Adrenal gland (tissue), 5 donors: ENCODE measurements at regions not wholly inside any gene's neighbourhood (a gene's known extent, or its start where the extent isn't known, plus 50 kb on each side); places are given as distances from the start of the nearest gene placed in this dataset.

Experiments used
- CTCF ChIP-seq, 6 experiments: fragments of 450-650 bp in 4 of 6; fragments of 200-600 bp in 2 of 6; sonication (generic) in 1 of 6; IDR thresholded peaks; 1 replicate in 5 of 6; 2 replicates in 1 of 6; pipeline versions ENCODE4 v1.5.1 to v1.8.0; 2016 to 2021; ENCODE audit warnings: antibody characterized with exemption in 6 of 6, mild to moderate bottlenecking in 2 of 6, moderate library complexity in 1 of 6
- POLR2A ChIP-seq, 2 donors: fragments of 450-650 bp; IDR thresholded peaks; one replicate each; pipeline ENCODE4 v1.6.1; 2017; ENCODE audit warnings: antibody characterized with exemption in 2 of 2, mild to moderate bottlenecking in 2 of 2, moderate library complexity in 1 of 2
- donor health status: DM: no; HTN: no; CAD: no.

DNA sequence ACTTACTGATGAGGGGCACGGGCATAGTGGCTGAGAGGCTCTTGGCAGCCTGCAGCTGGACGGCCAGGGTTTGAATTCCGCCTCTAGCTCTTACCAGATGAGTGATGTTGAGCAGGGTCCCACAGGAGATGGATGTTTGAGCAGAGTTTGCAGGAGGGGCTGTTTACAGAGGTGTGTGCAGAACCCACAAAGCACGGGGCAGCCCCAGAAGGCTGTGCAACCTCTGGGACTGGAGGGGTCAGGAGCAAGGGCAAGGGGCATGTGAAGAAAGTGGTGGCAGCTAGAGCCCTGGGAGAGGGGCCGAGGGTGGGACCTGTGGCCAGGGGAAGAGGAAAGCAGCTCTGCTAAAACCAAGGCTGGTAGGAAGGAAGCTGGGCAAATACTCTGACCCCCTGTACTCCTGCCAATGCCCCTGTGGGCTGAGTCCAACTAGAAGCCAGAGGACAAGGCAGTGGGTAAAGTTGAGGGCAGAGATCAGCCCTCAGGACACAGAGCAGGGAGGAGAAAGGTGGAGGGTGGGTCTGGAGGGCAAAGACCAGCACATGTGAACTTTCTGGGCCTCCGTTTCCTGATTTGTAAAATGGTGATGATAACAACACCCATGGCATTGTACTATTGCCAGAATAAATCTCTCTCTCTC, 53.9 kb upstream of the ITGA11 start:
- TF ChIP-seq CTCF (IDR thresholded peaks at IDR 0.05), result no peak
- no peak for TF ChIP-seq POLR2A (IDR thresholded peaks at IDR 0.05)
